Loucy (cell line): ENCODE measurements at regions not wholly inside any gene's neighbourhood (a gene's known extent, or its start where the extent isn't known, plus 50 kb on each side); places are given as distances from the start of the nearest gene placed in this dataset.

Experiments
- CTCF ChIP-seq: fragments of 200-600 bp; sonication (generic); conservative IDR thresholded peaks from 2 replicates; pipeline ENCODE4 v1.5.1; 2014; ENCODE audit warnings: mild to moderate bottlenecking, antibody characterized with exemption, low read length
- EZH2phosphoT487 ChIP-seq: fragments of 200-600 bp; IDR thresholded peaks from 2 replicates; pipeline ENCODE4 v1.6.1; 2018; ENCODE audit warnings: antibody characterized with exemption, mild to moderate bottlenecking, moderate library complexity, borderline replicate concordance

GRCh38 chr9:91025856-91026255 is 224.2 kb downstream of the SYK start:
- no peak for TF ChIP-seq CTCF
- TF ChIP-seq EZH2phosphoT487 = no peak
